Fibroblast of gingiva (primary cell): ENCODE measurements at regions not wholly inside any gene's neighbourhood (a gene's known extent, or its start where the extent isn't known, plus 50 kb on each side); places are given as distances from the start of the nearest gene placed in this dataset.
"Not testable (repeated sequence)": the region's sequence is repeated elsewhere in the genome, so short reads cannot be mapped to it uniquely, and the experiment has no call there.

Experiments
- DNase-seq: peaks from one replicate; pipeline ENCODE4 v3.0.0-alpha.2; 2011; ENCODE audit warnings: low read depth

GRCh38 chr2:133884739-133885381 is 316.6 kb upstream of the NCKAP5 start:
- no peak for DNase-seq

DNA sequence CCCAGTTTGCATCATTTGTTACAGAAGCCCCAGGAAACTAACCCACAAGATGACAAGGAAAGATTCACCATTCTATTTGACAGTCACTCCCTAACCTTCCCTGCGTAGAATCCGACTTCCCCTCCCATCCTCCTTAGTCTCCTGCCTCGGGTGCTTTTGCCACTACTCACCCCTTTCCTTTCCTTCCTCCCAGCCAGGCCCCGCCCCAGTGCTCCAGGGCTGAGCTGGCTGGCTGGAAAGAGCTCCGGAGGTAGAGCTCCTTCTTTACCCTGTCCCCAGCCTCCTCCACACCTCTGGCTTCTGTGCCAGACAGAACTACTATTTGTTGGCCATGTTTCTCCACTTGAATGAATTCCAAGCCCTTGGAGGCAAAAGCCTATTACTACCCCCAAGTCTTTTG is 317.6 kb upstream of the NCKAP5 start:
- no peak for DNase-seq

DNA sequence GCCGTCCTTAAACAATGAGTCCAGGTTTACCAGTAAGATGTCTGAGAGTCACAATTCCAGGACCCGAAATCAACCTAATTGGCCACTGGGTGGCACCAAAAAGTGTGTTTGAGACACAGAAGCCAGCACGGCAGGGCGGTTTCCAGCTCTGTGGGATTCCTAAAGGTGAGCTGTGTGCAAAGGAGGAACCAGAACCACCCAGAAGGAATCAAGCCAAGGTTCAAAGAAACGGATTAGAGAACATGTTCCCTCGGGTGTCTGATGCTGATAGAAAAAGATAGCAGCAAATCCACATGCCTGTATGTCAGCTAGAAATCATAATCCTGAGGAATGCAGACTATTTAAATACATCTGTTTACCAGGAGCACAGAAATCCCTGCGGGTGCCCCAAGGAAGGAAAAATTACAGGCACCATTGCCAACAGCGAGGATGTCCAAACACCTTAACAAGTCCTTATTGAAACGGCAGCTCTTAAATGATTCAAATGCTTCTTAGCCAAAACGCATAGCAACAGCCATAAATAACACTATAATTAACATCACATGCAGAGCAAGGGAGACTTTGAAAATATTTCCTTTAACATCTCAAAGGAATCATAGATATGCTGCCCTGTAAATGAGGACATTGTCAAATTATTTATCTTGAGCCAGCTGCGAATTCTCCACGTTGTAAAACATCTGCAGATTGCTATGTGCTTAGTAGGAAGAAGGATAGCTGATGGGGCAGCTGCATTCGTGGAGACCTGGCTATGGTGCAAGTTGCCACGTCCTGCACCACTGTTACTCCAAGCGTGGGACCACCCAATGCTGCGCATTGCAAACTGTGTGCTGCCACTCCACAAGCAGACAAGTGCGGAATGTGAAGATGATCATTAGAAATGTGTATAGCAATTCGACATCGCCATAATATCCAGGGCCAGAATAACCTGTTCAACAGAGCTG is 318.7 kb upstream of the NCKAP5 start:
- peak; percentile 65 for DNase-seq

DNA sequence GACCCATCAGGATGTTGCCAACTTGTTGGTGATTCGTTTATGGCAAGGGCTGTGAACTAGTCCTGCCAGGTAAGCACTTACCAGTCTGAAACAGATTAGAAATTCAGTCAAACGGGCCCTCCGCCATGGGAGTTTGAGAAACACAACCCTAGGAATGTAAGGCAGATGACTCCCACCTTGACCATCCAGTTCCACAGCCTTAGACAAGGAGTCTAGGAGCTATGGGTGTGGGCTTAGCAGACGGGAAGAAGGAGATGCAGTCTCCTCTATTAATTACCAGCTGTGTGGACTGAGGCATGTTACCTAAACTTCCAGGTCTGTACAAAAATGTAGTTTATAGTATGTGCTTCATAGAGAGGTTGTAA is 319.4 kb upstream of the NCKAP5 start:
- DNase-seq, result no peak

DNA sequence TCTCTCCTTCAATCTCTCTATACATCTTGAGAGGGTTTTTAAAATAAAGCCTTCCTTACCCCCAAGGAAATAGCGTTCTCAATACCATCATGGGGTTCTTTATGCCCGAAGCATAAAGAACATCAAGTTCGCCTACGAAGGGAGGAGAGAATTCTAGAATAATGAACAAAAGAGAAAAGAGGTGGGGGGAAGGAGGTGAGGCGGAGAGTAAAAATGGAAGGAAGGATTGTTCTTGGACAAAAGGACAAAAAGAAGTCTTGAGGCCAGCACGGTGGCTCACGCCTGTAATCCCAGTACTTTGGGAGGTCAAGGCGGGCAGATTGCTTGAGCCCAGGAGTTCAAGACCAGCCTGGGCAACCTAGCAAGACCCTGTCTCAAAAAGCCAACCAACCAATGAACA is 319.8 kb upstream of the NCKAP5 start:
- DNase-seq, result no peak

- DNase-seq, result no peak
Measured at GRCh38 chr2:133888621-133889219, 320.5 kb upstream of the NCKAP5 start.

DNA sequence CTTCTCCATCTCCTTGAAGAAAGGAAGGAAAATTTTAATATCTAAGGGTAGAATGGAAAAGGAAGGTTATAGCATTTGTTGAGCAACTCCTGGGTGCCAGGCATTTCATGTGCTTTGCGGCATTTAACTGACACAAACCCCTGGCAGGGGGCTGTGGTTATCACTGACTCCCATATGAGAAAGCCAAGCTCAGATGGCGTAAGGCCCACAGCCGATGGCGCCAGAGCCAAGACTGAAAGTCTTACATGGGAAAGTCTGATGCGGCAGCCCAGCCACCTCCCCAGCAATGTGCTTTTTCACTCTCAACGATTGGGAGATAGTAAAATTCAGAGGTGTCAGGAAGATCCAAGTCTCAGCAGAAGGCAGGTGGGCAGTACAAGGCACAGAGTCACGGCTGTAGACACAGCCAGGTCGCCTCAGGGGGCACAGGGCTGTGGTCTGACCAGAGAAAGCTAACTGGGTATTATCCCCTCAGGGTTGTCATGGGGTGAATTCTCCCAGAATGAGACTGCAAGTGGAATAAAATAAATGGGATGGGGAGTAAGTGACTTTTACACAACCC is 324.2 kb upstream of the NCKAP5 start:
- DNase-seq, result no peak

GRCh38 chr2:133894429-133894828 is 326.2 kb upstream of the NCKAP5 start:
- no peak for DNase-seq

- not testable (repeated sequence) for DNase-seq
Measured at GRCh38 chr2:133897838-133898237, 329.6 kb upstream of the NCKAP5 start.

DNA sequence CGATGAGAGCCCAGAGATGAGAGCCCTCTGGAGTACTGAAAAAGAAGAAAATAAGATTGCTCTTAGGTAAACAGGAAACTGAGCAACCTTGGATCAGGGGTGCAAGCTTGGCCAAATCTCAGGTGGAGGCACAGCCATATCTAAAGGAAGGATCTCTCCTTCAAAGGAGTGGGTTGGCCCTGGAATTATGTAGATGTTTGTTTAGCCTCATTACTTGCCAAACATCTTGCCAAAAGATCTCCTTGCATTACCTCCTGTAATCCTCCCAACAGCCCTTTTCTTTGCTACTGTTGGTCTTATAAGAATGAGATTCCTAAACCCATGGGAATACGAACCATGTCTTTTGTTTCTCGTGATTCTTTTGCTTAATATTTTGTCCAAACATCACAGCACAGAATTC is 332.6 kb upstream of the NCKAP5 start:
- DNase-seq, result no peak

- DNase-seq, result no peak
Measured at GRCh38 chr2:133906396-133906795, 338.1 kb upstream of the NCKAP5 start.

DNA sequence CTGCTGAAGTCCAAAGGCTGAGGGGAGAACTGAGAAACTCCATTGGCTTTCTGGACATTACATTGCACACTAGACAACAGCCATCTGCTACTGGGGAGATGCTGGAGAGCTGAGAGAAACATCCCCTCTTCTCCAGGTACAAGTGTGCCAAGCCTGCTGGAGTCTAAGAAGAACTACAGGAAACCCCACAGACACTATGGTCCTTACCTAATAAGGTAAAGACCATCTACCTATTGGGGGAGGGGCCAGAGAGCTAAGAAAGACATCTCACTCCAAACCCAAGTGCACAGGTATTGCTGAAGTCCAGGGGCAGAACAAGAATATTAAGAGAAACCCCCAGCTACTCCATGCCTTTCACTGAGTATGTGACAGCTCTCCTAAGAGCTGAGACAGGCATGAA is 338.7 kb upstream of the NCKAP5 start:
- DNase-seq, result no peak

GRCh38 chr2:133908171-133908570 is 339.9 kb upstream of the NCKAP5 start:
- DNase-seq, result no peak

- no peak for DNase-seq
Measured at GRCh38 chr2:133918141-133918540, 335.7 kb upstream of the MGAT5 start.

- DNase-seq, result no peak
Measured at GRCh38 chr2:133919285-133919684, 334.6 kb upstream of the MGAT5 start.

GRCh38 chr2:133927894-133928293 is 326.0 kb upstream of the MGAT5 start:
- no peak for DNase-seq

DNA sequence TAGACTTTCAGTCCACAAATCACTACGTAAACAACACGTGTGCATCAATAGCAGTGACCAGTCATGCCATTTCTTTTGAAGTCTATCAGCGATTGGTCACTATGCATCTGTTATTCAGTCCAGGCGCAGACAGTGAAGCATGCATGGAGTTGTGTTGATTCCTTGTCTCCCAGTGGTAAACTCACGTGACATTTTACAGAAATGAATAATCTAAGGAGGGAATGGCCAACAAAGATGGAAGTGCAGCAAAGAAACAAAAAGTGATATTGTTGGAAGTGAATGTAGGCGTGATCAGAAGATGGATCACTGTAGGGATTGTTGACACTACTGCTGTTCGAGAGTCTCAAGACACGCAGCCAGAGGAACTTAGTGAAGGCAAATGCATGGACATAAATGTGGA is 317.8 kb upstream of the MGAT5 start:
- no peak for DNase-seq

DNA sequence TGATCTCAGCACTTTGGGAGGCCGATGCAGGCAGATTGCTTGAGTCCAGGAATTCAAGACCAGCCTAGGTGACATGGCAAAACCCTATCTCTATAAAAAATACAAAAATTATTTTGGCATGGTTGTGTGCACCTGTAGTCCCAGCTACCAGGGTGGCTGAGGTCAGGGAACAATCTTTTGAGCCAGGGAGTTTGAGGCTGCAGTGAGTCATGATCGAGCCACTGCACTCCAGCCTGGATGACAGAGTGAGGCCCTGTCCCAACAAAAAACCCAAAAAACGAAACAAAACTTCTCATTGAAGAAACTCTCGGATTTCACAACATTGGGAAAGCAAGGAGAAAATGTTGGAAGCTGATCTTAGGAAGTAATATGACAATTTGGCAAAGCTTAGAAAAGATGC is 317.3 kb upstream of the MGAT5 start:
- DNase-seq, result no peak

- DNase-seq, result no peak
Measured at GRCh38 chr2:133937669-133938068, 316.2 kb upstream of the MGAT5 start.

DNA sequence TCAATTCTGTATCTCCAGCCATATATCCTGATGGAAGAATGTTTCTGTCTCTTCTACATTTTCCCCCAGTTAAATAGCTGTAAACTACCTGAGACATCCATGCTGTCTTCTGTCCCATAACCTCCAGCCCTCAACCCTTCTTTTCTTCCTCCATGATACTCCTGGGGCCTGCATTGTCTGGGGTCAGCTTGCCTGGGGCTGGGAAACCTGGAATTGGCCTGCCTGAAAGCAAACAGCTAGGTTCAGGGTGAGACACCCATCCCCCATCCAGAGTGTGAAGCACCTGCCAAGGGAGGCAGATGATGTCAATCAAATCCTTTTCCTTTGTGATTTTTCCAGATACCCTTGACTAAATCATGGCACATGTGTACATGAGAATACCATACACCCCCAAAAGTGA is 313.7 kb upstream of the MGAT5 start:
- no peak for DNase-seq

GRCh38 chr2:133941666-133942065 is 312.2 kb upstream of the MGAT5 start:
- DNase-seq, result no peak

DNA sequence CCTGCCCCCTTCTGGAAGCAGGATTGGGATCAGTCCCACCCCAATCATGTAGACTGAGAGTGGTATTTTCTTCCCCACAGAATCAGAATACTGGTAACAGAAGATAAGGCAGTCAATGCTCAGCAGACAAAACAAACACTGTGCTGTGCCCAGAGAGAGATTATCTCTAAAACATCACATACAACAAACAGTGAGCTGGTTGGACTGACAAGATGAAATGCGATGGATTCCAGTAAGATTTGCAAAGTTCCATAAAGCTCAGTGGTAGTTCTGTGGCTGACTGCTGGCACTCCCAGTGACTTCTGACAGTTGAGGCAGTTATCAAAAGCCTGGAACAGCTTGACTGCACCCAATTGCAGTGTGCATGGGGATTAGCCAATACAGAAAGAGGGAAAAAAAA is 311.5 kb upstream of the MGAT5 start:
- no peak for DNase-seq

DNA sequence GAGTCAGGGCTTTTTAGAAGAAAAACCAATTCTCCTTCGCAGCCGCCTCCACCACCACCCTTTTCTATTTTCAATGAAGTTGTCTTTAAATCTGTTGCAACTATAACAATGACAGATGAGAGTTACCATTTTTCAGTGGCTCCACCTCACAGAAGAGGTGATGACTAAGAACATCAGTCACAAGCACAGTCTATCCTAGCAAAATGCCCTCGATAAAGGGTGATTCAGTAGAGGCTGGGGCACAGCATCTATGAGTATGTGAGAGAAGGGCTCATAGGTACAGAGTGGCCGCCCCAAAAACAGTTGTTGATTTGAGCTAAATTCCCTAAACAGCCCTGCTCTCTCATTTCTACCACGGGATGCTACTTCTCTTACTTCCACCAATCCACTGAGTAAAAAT is 310.8 kb upstream of the MGAT5 start:
- no peak for DNase-seq
